WERI-Rb-1 (cell line): ENCODE measurements at regions not wholly inside any gene's neighbourhood (a gene's known extent, or its start where the extent isn't known, plus 50 kb on each side); places are given as distances from the start of the nearest gene placed in this dataset.

Experiments used
- DNase-seq: peaks from one replicate; pipeline ENCODE4 v3.0.0-alpha.2; 2020
- H3K27ac ChIP-seq: fragments of 250-450 bp; sonication (Bioruptor Pico); 2 replicates; pipeline ENCODE4 v1.5.1; 2020; ENCODE audit warnings: mild to moderate bottlenecking, moderate library complexity
- H3K27me3 ChIP-seq: fragments of 250-450 bp; sonication (Bioruptor Pico); 2 replicates; pipeline ENCODE4 v1.5.1; 2021; ENCODE audit warnings: mild to moderate bottlenecking, low read depth, moderate library complexity; ENCODE audit not compliant: insufficient read depth, severe bottlenecking
- H3K36me3 ChIP-seq: fragments of 250-450 bp; sonication (Bioruptor Pico); 2 replicates; pipeline ENCODE4 v1.5.1; 2020; ENCODE audit warnings: mild to moderate bottlenecking, moderate library complexity
- H3K4me3 ChIP-seq: 2 replicates; pipeline ENCODE4 v1.5.1; 2011; ENCODE audit warnings: low read depth, mild to moderate bottlenecking, control low read depth, low read length
- H3K9me3 ChIP-seq: fragments of 250-450 bp; sonication (Bioruptor Pico); 2 replicates; pipeline ENCODE4 v1.5.1; 2021; ENCODE audit warnings: mild to moderate bottlenecking, moderate library complexity; ENCODE audit not compliant: severe bottlenecking
- TF ChIP-seq, protein P1 (sequence below): IDR thresholded peaks from 2 replicates; pipeline ENCODE4 v1.5.1; 2011; ENCODE audit warnings: low read depth, mild to moderate bottlenecking, control low read depth, inconsistent platforms, low read length

DNA sequence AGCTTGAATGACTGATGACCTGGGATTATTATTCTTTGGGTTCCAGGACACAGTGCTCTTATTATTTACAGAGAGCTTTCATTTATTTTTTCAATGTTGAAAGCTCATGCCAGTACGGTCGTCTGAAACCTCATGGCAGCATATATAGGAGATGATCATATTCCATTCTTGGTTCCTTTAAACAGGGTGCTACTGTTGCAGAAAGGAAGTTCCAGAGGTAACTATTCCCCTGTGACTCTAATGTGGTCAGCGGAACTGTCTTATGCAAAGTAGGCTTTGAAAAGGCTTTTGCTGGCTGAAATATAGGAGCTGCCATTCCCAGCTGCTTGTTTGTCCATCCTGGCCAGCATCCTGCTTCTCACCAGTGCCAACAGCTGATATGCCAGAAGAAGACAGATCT is 208.3 kb upstream of the LEF1 start:
- Histone ChIP-seq H3K27me3 (peaks cover 3% of the 10 kb centered on the region), H3K4me3 (no peak overlapping the region), H3K36me3 (no peaks in the 10 kb centered on the region), H3K9me3 (no peaks in the 10 kb centered on the region), H3K27ac (no peak overlapping the region)
- TF ChIP-seq, protein P1, sequence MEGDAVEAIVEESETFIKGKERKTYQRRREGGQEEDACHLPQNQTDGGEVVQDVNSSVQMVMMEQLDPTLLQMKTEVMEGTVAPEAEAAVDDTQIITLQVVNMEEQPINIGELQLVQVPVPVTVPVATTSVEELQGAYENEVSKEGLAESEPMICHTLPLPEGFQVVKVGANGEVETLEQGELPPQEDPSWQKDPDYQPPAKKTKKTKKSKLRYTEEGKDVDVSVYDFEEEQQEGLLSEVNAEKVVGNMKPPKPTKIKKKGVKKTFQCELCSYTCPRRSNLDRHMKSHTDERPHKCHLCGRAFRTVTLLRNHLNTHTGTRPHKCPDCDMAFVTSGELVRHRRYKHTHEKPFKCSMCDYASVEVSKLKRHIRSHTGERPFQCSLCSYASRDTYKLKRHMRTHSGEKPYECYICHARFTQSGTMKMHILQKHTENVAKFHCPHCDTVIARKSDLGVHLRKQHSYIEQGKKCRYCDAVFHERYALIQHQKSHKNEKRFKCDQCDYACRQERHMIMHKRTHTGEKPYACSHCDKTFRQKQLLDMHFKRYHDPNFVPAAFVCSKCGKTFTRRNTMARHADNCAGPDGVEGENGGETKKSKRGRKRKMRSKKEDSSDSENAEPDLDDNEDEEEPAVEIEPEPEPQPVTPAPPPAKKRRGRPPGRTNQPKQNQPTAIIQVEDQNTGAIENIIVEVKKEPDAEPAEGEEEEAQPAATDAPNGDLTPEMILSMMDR = no peak
- DNase-seq = no peak

GRCh38 chr4:108375434-108375833 is 206.7 kb upstream of the LEF1 start:
- Histone ChIP-seq H3K36me3 (no peaks in the 10 kb centered on the region), H3K9me3 (no peaks in the 10 kb centered on the region), H3K27ac (no peak overlapping the region), H3K4me3 (no peak overlapping the region), H3K27me3 (peaks cover 10% of the 10 kb centered on the region)
- TF ChIP-seq, protein P1 = no peak
- no peak for DNase-seq

GRCh38 chr4:108372681-108373080 is 203.9 kb upstream of the LEF1 start:
- Histone ChIP-seq H3K27ac (no peak overlapping the region), H3K36me3 (no peaks in the 10 kb centered on the region), H3K9me3 (no peaks in the 10 kb centered on the region), H3K27me3 (peaks cover 10% of the 10 kb centered on the region), H3K4me3 (no peak overlapping the region)
- no peak for DNase-seq
- TF ChIP-seq, protein P1 = no peak

DNA sequence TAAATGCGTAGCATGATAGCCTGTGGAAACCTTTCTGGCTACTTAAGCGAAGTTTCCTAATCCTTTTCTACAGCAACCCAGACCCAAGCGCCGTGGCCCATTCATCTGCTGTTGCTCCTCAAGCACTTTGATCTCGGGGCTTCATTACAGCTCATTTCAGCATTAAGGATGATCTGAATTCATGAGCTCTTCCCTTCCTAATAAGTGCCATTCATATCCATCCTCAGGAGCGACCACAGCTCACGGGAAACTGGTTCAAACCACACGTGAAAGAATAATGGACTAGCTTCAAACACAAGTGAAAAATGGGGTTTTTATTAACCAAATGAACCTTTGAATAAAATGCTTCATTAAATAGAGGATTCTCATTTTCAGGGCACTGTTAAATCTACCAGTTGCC is 202.6 kb upstream of the LEF1 start:
- Histone ChIP-seq H3K9me3 (no peaks in the 10 kb centered on the region), H3K27me3 (peaks cover 12% of the 10 kb centered on the region), H3K27ac (no peak overlapping the region), H3K36me3 (no peaks in the 10 kb centered on the region), H3K4me3 (no peak overlapping the region)
- DNase-seq = no peak
- TF ChIP-seq, protein P1 = no peak

GRCh38 chr4:108370291-108371141 is 201.8 kb upstream of the LEF1 start:
- no peak for DNase-seq
- peaks cover 19% of the 10 kb centered on the region for H3K27me3 ChIP-seq
- TF ChIP-seq, protein P1 = no peak
- no peak overlapping the region for H3K27ac ChIP-seq
- H3K9me3 ChIP-seq = no peaks in the 10 kb centered on the region
- no peaks in the 10 kb centered on the region for H3K36me3 ChIP-seq
- no peak overlapping the region for H3K4me3 ChIP-seq
